BJ (cell line): ENCODE measurements at regions not wholly inside any gene's neighbourhood (a gene's known extent, or its start where the extent isn't known, plus 50 kb on each side); places are given as distances from the start of the nearest gene placed in this dataset.

Experiments used
- CTCF ChIA-PET: fragments of 350-600 bp; formaldehyde crosslinking; extraction: SDS; loops from one replicate; lab custom pipeline; 2021; ENCODE audit warnings: antibody characterized with exemption, inconsistent platforms; lab: Yijun Ruan, JAX
- POLR2A ChIA-PET: fragments of 300-600 bp; sonication (Branson Sonifier 250); formaldehyde crosslinking; extraction: SDS; loops from one replicate; lab custom pipeline; 2021; ENCODE audit warnings: antibody characterized with exemption; lab: Charles Lee
- DNase-seq: peaks from one replicate; pipeline ENCODE4 v3.0.0-alpha.2; 2011; ENCODE audit warnings: low read depth
- H3K27me3 ChIP-seq: 2 replicates; pipeline ENCODE4 v1.6.0; 2011; ENCODE audit warnings: low read length; ENCODE audit not compliant: control insufficient read depth, insufficient read depth
- H3K36me3 ChIP-seq: 2 replicates; pipeline ENCODE4 v1.5.1; 2011; ENCODE audit warnings: low read length; ENCODE audit not compliant: control insufficient read depth, insufficient read depth
- H3K4me3 ChIP-seq: 2 replicates; pipeline ENCODE4 v1.5.1; 2011; ENCODE audit warnings: low read depth, mild to moderate bottlenecking, control low read depth, low read length
- TF ChIP-seq, protein P1 (sequence below): IDR thresholded peaks from 2 replicates; pipeline ENCODE4 v1.5.1; 2011; ENCODE audit warnings: low read depth, mild to moderate bottlenecking, control low read depth, inconsistent platforms, low read length, moderate library complexity; ENCODE audit not compliant: insufficient read depth

- H3K36me3 ChIP-seq: no peaks in the 10 kb centered on the region
- no peaks in the 10 kb centered on the region for H3K27me3 ChIP-seq
- TF ChIP-seq, protein P1, sequence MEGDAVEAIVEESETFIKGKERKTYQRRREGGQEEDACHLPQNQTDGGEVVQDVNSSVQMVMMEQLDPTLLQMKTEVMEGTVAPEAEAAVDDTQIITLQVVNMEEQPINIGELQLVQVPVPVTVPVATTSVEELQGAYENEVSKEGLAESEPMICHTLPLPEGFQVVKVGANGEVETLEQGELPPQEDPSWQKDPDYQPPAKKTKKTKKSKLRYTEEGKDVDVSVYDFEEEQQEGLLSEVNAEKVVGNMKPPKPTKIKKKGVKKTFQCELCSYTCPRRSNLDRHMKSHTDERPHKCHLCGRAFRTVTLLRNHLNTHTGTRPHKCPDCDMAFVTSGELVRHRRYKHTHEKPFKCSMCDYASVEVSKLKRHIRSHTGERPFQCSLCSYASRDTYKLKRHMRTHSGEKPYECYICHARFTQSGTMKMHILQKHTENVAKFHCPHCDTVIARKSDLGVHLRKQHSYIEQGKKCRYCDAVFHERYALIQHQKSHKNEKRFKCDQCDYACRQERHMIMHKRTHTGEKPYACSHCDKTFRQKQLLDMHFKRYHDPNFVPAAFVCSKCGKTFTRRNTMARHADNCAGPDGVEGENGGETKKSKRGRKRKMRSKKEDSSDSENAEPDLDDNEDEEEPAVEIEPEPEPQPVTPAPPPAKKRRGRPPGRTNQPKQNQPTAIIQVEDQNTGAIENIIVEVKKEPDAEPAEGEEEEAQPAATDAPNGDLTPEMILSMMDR: no peak
- ChIA-PET POLR2A (no interaction called here), CTCF (no interaction called here)
- peak; percentile 43 for DNase-seq
- no peak overlapping the region for H3K4me3 ChIP-seq
Observed at GRCh38 chr3:59540241-59540640, 490.4 kb upstream of the CFAP20DC start.

- TF ChIP-seq, protein P1: no peak
Observed at GRCh38 chr3:59538753-59539432, 489.1 kb upstream of the CFAP20DC start.

GRCh38 chr3:59535791-59536221 lies 486.0 kb upstream of the CFAP20DC start:
- peak; percentile 60 for DNase-seq
- ChIA-PET POLR2A (interaction anchor here (0.7 kb wide), 1 partner anchor 238 kb away, joined by 3 read pairs; no protein-coding TSS in a partner anchor), CTCF (interaction anchor here (0.9 to 1.3 kb wide), 3 partner anchors 24 to 282 kb away, joined by 3 to 4 read pairs (median 3); no protein-coding TSS in a partner anchor)
- TF ChIP-seq, protein P1: no peak
- Histone ChIP-seq H3K4me3 (no peak overlapping the region), H3K36me3 (no peaks in the 10 kb centered on the region), H3K27me3 (no peaks in the 10 kb centered on the region)

More at GRCh38 chr3:59538753-59539432, 489.1 kb upstream of the CFAP20DC start:
- ChIA-PET CTCF (no interaction called here), POLR2A (no interaction called here)
- no peaks in the 10 kb centered on the region for H3K36me3 ChIP-seq
- DNase-seq: no peak
- no peaks in the 10 kb centered on the region for H3K27me3 ChIP-seq
- no peak overlapping the region for H3K4me3 ChIP-seq

- TF ChIP-seq, protein P1: no peak
- DNase-seq: no peak
- ChIA-PET CTCF (interaction anchor here (0.6 to 1.1 kb wide), 2 partner anchors 9 to 273 kb away, joined by 3 read pairs; no protein-coding TSS in a partner anchor), POLR2A (no interaction called here)
- Histone ChIP-seq H3K36me3 (no peaks in the 10 kb centered on the region), H3K27me3 (no peaks in the 10 kb centered on the region), H3K4me3 (no peak overlapping the region)
Observed at GRCh38 chr3:59531994-59532393, 482.2 kb upstream of the CFAP20DC start.

- Histone ChIP-seq H3K36me3 (no peaks in the 10 kb centered on the region), H3K4me3 (no peak overlapping the region), H3K27me3 (no peaks in the 10 kb centered on the region)
- POLR2A ChIA-PET: no interaction called here
- TF ChIP-seq, protein P1: no peak
- CTCF ChIA-PET: interaction anchor here (0.6 to 1.1 kb wide), 2 partner anchors 9 to 326 kb away, joined by 3 read pairs; no protein-coding TSS in a partner anchor
- DNase-seq: no peak
Observed at GRCh38 chr3:59531066-59531745, 481.4 kb upstream of the CFAP20DC start.
